Breast epithelium (tissue), 4 donors: ENCODE measurements at regions not wholly inside any gene's neighbourhood (a gene's known extent, or its start where the extent isn't known, plus 50 kb on each side); places are given as distances from the start of the nearest gene placed in this dataset.

Source experiments
- DNase-seq, 2 donors: peaks; one replicate each; pipeline ENCODE4 v3.0.0-alpha.2; 2019; ENCODE audit warnings: low spot score in 2 of 2
- H3K27ac ChIP-seq, 2 donors: fragments of 200-600 bp; sonication (generic) in 1 of 2; one replicate each; pipeline ENCODE4 v1.5.1; 2016 to 2019; ENCODE audit warnings: mild to moderate bottlenecking in 1 of 2
- H3K27me3 ChIP-seq, 2 donors: fragments of 200-600 bp; sonication (generic) in 1 of 2; one replicate each; pipeline versions ENCODE4 v1.5.1 to v1.6.0; 2017 to 2019; ENCODE audit warnings: control low read depth in 1 of 2, mild to moderate bottlenecking in 1 of 2
- H3K36me3 ChIP-seq: fragments of 200-600 bp; one replicate; pipeline ENCODE4 v1.5.1; 2019
- H3K4me1 ChIP-seq, 2 donors: fragments of 200-600 bp; sonication (generic); one replicate each; pipeline ENCODE4 v1.5.1; 2016 to 2019; ENCODE audit warnings: control low read depth in 1 of 2
- H3K4me3 ChIP-seq, 3 donors: fragments of 200-600 bp; sonication (generic); 1 replicate in 2 of 3; 2 replicates in 1 of 3; pipeline ENCODE4 v1.5.1; 2016 to 2019; ENCODE audit warnings: mild to moderate bottlenecking in 3 of 3, moderate library complexity in 2 of 3
- H3K9me3 ChIP-seq, 2 donors: fragments of 200-600 bp; sonication (generic) in 1 of 2; one replicate each; pipeline ENCODE4 v1.5.1; 2016 to 2019; ENCODE audit warnings: control low read depth in 1 of 2
- POLR2A ChIP-seq: fragments of 450-650 bp; IDR thresholded peaks from one replicate; pipeline ENCODE4 v1.6.1; 2016; ENCODE audit warnings: antibody characterized with exemption, mild to moderate bottlenecking, moderate library complexity
- POLR2AphosphoS5 ChIP-seq, 3 donors: sonication (generic); formaldehyde crosslinking; IDR thresholded peaks; one replicate each; pipeline ENCODE4 v1.6.1; 2017; ENCODE audit warnings: antibody characterized with exemption in 3 of 3
- intact Hi-C: fragments of 100-400 bp; cut with DNase I; formaldehyde crosslinking; loops from one replicate; pipeline ENCODE4 v1.15.1; 2023; ENCODE audit warnings: low total_unique reads
- TF ChIP-seq, protein P1 (sequence below), 3 donors: fragments of 450-650 bp; IDR thresholded peaks; one replicate each; pipeline ENCODE4 v1.5.1; 2016 to 2017; ENCODE audit warnings: antibody characterized with exemption in 3 of 3, mild to moderate bottlenecking in 3 of 3, moderate library complexity in 3 of 3

DNA sequence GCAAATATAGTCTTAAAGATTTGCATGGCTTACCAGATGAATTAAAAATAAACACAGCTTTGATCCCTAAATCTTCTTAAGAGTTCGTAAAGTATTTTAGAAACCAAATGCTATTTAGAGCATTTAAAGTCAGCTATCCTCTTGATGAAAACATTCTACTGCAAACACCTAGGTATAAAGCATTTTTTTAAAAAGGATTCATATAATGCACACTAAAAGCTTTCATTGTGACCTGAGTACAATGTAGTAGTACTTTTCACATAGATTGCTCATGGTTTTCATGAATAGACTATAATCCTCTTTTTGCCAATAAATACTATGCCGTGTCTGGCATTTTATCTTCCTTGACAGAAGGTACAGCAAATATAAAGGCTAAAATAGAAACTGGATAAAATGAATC, 805.1 kb upstream of the INTU start:
- Histone ChIP-seq H3K36me3 (no peaks in the 10 kb centered on the region), H3K4me1 (no peaks in the 10 kb centered on the region), H3K9me3 (peaks cover 20 to 31% of the 10 kb centered on the region in 2 donors), H3K4me3 (no peak overlapping the region), H3K27ac (no peak overlapping the region), H3K27me3 (no peaks in the 10 kb centered on the region)
- TF ChIP-seq POLR2A: no peak
- TF ChIP-seq, protein P1, sequence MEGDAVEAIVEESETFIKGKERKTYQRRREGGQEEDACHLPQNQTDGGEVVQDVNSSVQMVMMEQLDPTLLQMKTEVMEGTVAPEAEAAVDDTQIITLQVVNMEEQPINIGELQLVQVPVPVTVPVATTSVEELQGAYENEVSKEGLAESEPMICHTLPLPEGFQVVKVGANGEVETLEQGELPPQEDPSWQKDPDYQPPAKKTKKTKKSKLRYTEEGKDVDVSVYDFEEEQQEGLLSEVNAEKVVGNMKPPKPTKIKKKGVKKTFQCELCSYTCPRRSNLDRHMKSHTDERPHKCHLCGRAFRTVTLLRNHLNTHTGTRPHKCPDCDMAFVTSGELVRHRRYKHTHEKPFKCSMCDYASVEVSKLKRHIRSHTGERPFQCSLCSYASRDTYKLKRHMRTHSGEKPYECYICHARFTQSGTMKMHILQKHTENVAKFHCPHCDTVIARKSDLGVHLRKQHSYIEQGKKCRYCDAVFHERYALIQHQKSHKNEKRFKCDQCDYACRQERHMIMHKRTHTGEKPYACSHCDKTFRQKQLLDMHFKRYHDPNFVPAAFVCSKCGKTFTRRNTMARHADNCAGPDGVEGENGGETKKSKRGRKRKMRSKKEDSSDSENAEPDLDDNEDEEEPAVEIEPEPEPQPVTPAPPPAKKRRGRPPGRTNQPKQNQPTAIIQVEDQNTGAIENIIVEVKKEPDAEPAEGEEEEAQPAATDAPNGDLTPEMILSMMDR (IDR thresholded peaks at IDR 0.05): no peak
- TF ChIP-seq POLR2AphosphoS5 (IDR thresholded peaks at IDR 0.05): no peak
- DNase-seq: no peak
- intact Hi-C loops: no loop called here

GRCh38 chr4:126834854-126835253, 797.9 kb upstream of the INTU start:
- Histone ChIP-seq H3K36me3 (no peaks in the 10 kb centered on the region), H3K4me1 (no peaks in the 10 kb centered on the region), H3K4me3 (no peak overlapping the region), H3K27me3 (no peaks in the 10 kb centered on the region), H3K9me3 (peaks cover 16 to 54% of the 10 kb centered on the region in 2 donors), H3K27ac (no peak overlapping the region)
- DNase-seq: no peak
- intact Hi-C loops: no loop called here
- TF ChIP-seq, protein P1 (IDR thresholded peaks at IDR 0.05): no peak
- TF ChIP-seq POLR2A: no peak
- TF ChIP-seq POLR2AphosphoS5 (IDR thresholded peaks at IDR 0.05): no peak

DNA sequence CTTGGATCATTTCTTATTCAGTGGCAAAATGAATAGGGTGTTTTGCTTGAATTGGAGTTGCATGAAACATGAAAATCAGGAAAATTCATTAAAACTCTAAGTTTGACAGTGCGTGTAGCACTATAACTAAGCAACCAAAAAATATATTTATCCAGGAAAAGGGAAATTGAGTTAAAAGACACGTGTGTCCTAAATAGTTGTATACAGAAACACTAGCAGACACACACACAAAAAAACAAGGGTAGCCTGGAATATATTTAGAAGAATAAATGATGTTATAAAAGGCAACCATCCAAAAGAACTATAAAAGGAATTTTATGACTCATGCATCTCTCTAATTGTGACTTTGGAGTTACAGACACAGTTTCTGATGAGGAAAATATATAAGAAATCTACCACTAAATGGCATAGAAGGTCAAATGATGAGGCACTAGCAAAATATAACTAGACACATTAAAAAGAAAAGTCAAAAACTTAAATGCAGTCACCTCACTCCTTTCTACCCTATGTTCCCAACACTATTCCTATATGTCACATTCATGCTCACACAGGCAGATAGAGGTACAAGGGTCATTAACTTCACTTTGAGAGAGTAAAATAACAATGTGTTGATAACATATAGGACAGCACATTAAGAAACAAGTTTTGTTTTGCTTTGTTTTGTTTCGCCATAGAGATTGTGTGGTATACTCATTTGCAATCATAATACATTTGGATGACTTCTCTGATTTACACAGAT, 793.6 kb upstream of the INTU start:
- Histone ChIP-seq H3K27ac (no peak overlapping the region), H3K36me3 (no peaks in the 10 kb centered on the region), H3K9me3 (peaks cover 14 to 41% of the 10 kb centered on the region in 2 donors), H3K4me1 (no peaks in the 10 kb centered on the region), H3K27me3 (no peaks in the 10 kb centered on the region), H3K4me3 (no peak overlapping the region)
- no peak for TF ChIP-seq POLR2A
- no peak for DNase-seq
- intact Hi-C loops: no loop called here

GRCh38 chr4:126843492-126844067, 789.2 kb upstream of the INTU start:
- Histone ChIP-seq H3K36me3 (no peaks in the 10 kb centered on the region), H3K4me3 (no peak overlapping the region), H3K9me3 (peaks cover 14 to 22% of the 10 kb centered on the region in 2 donors), H3K27me3 (no peaks in the 10 kb centered on the region), H3K27ac (no peak overlapping the region), H3K4me1 (no peaks in the 10 kb centered on the region)
- TF ChIP-seq POLR2A: no peak
- no peak for TF ChIP-seq POLR2AphosphoS5 (IDR thresholded peaks at IDR 0.05)
- TF ChIP-seq, protein P1 (IDR thresholded peaks at IDR 0.05): no peak
- intact Hi-C loops: no loop called here
- no peak for DNase-seq

- DNase-seq: no peak
- Histone ChIP-seq H3K4me3 (no peak overlapping the region), H3K9me3 (no peaks in the 10 kb centered on the region), H3K27ac (no peak overlapping the region), H3K36me3 (no peaks in the 10 kb centered on the region), H3K4me1 (no peaks in the 10 kb centered on the region), H3K27me3 (no peaks in the 10 kb centered on the region)
- TF ChIP-seq, protein P1 (IDR thresholded peaks at IDR 0.05): no peak
- TF ChIP-seq POLR2A (no peak), POLR2AphosphoS5 (IDR thresholded peaks at IDR 0.05) (no peak)
- intact Hi-C loops: no loop called here
These were observed 782.5 kb upstream of the INTU start for GRCh38 chr4:126850286-126850685.
